Endothelial cell of umbilical vein (primary cell): ENCODE measurements at regions not wholly inside any gene's neighbourhood (a gene's known extent, or its start where the extent isn't known, plus 50 kb on each side); places are given as distances from the start of the nearest gene placed in this dataset.

Source experiments
- BruUV-seq: library from RNA; stranded (reverse); fragments of 400-500 nt; replicated peaks from 2 replicates; lab custom pipeline; 2021; lab: Mats Ljungman, UMichigan
- CTCF ChIA-PET: fragments of 300-600, 350-600 bp; sonication (Branson Sonifier 250); formaldehyde crosslinking; loops from one replicate; lab custom pipeline; 2021; ENCODE audit warnings: antibody characterized with exemption, inconsistent platforms; lab: Charles Lee
- POLR2A ChIA-PET: fragments of 300-600, 350-600 bp; sonication (Branson Sonifier 250); formaldehyde crosslinking; loops from one replicate; lab custom pipeline; 2021; ENCODE audit warnings: antibody characterized with exemption, inconsistent platforms; lab: Charles Lee
- DNase-seq: peaks from one replicate; pipeline ENCODE4 v3.0.0-alpha.2; 2011; ENCODE audit warnings: low read depth, low spot score
- FAIRE-seq: peaks from 2 replicates; lab custom pipeline; 2011; peaks lifted over from hg19 to GRCh38; lab: Jason Lieb, UNC
- H2AFZ ChIP-seq: 2 replicates; pipeline ENCODE4 v1.6.0; 2012; ENCODE audit warnings: low read depth, low read length, control low read depth, inconsistent platforms
- H3K27ac ChIP-seq: 2 replicates; pipeline ENCODE4 v1.5.1; 2011; ENCODE audit warnings: low read depth, mild to moderate bottlenecking, control low read depth, low read length, moderate library complexity; ENCODE audit not compliant: insufficient read depth
- H3K27me3 ChIP-seq, 2 experiments: 2 replicates each; pipeline versions ENCODE4 v1.6.0 to v1.6.1; 2011; ENCODE audit warnings: low read length in 2 of 2, mixed read lengths in 1 of 2; ENCODE audit not compliant: control insufficient read depth in 2 of 2, insufficient read depth in 2 of 2
- H3K36me3 ChIP-seq, 2 experiments: 2 replicates in 1 of 2; 3 replicates in 1 of 2; pipeline ENCODE4 v1.5.1; 2011; ENCODE audit warnings: low read length in 2 of 2, mild to moderate bottlenecking in 1 of 2, moderate library complexity in 1 of 2; ENCODE audit not compliant: control insufficient read depth in 2 of 2, insufficient read depth in 2 of 2; ENCODE audit errors: extremely low read depth in 1 of 2
- H3K4me1 ChIP-seq: 3 replicates; pipeline ENCODE4 v1.5.1; 2011; ENCODE audit warnings: mild to moderate bottlenecking, low read length; ENCODE audit not compliant: control insufficient read depth, insufficient read depth; ENCODE audit errors: extremely low read depth
- H3K4me2 ChIP-seq: 2 replicates; pipeline ENCODE4 v1.6.1; 2011; ENCODE audit warnings: low read length, control low read depth, mixed read lengths; ENCODE audit not compliant: insufficient read depth
- H3K4me3 ChIP-seq, 3 experiments: fragments of 200-600 bp in 1 of 3; sonication (generic), shearing (Covaris generic) in 1 of 3; replicated peaks in 1 of 3; 2 replicates each; pipeline ENCODE4 v1.5.1; 2011 to 2016; ENCODE audit warnings: control low read depth in 3 of 3, low read length in 3 of 3, mild to moderate bottlenecking in 2 of 3, inconsistent platforms in 1 of 3, low read depth in 1 of 3, moderate library complexity in 1 of 3; ENCODE audit not compliant: insufficient read depth in 1 of 3
- H3K79me2 ChIP-seq: 2 replicates; pipeline ENCODE4 v1.6.0; 2012; ENCODE audit warnings: low read length, inconsistent platforms; ENCODE audit not compliant: control insufficient read depth, insufficient read depth
- H3K9ac ChIP-seq: replicated peaks from 2 replicates; pipeline ENCODE3; 2011; ENCODE audit warnings: low read length, control low read depth; ENCODE audit not compliant: insufficient read depth; ENCODE audit errors: extremely low read depth
- H3K9me1 ChIP-seq: replicated peaks from 3 replicates; pipeline ENCODE4 v1.6.0; 2011; ENCODE audit warnings: mild to moderate bottlenecking, low read length; ENCODE audit not compliant: control insufficient read depth, insufficient read depth; ENCODE audit errors: extremely low read depth
- H3K9me3 ChIP-seq: replicated peaks from 2 replicates; pipeline ENCODE4 v1.5.1; 2012; ENCODE audit warnings: low read length, inconsistent platforms; ENCODE audit not compliant: control insufficient read depth, insufficient read depth
- H4K20me1 ChIP-seq: replicated peaks from 2 replicates; pipeline ENCODE3; 2011; ENCODE audit warnings: mild to moderate bottlenecking, low read length; ENCODE audit not compliant: control insufficient read depth, insufficient read depth; ENCODE audit errors: extremely low read depth
- EZH2 ChIP-seq: IDR thresholded peaks from 2 replicates; pipeline ENCODE4 v1.6.1; 2012; ENCODE audit warnings: borderline replicate concordance, low read depth, mild to moderate bottlenecking, moderate library complexity, low read length, inconsistent platforms; ENCODE audit not compliant: severe bottlenecking
- FOS ChIP-seq: IDR thresholded peaks from 2 replicates; pipeline ENCODE4 v1.6.1; 2011; ENCODE audit warnings: mild to moderate bottlenecking, low read length, moderate library complexity, borderline replicate concordance; ENCODE audit not compliant: insufficient read depth
- GATA2 ChIP-seq: IDR thresholded peaks from 2 replicates; pipeline ENCODE4 v1.7.0; 2011; ENCODE audit warnings: low read depth, mild to moderate bottlenecking, moderate library complexity, mixed read lengths, low read length; ENCODE audit not compliant: insufficient read length, insufficient read depth
- JUN ChIP-seq: IDR thresholded peaks from 2 replicates; pipeline ENCODE4 v1.6.1; 2011; ENCODE audit warnings: borderline replicate concordance, low read depth; ENCODE audit not compliant: insufficient read length, insufficient read depth
- MYC ChIP-seq: IDR thresholded peaks from one replicate; pipeline ENCODE4 v1.6.1; 2011; ENCODE audit warnings: mild to moderate bottlenecking, low read depth, low read length
- POLR2A ChIP-seq: IDR thresholded peaks from 2 replicates; pipeline ENCODE4 v1.6.1; 2012; ENCODE audit warnings: low read depth, mild to moderate bottlenecking, control low read depth, low read length
- POLR2AphosphoS5 ChIP-seq: IDR thresholded peaks from 2 replicates; pipeline ENCODE4 v1.6.1; 2012; ENCODE audit warnings: low read depth, mild to moderate bottlenecking, control low read depth, low read length, moderate library complexity; ENCODE audit not compliant: insufficient read depth
- dilution Hi-C: fragments of 300-500 bp; cut with MboI; formaldehyde crosslinking; loops from one replicate; pipeline ENCODE4 v1.15.0; 2019; ENCODE audit warnings: low sequenced_read_pairs; ENCODE audit not compliant: extremely low pct_ligation_motif_present
- intact Hi-C: fragments of 100-400 bp; cut with micrococcal nuclease; formaldehyde crosslinking; loops from one replicate; pipeline ENCODE4 v1.10.0; 2022
- TF ChIP-seq, protein P1 (sequence below): IDR thresholded peaks from 2 replicates; pipeline ENCODE4 v1.6.1; 2011; ENCODE audit not compliant: insufficient read depth, insufficient read length
- TF ChIP-seq, protein P2 (sequence below), 2 donors: IDR thresholded peaks; 1 replicate in 1 of 2; 2 replicates in 1 of 2; pipeline ENCODE4 v1.5.1; 2011; ENCODE audit warnings: low read length in 2 of 2, mild to moderate bottlenecking in 2 of 2, moderate library complexity in 2 of 2, control low read depth in 1 of 2, inconsistent platforms in 1 of 2, low read depth in 1 of 2; ENCODE audit not compliant: insufficient read depth in 1 of 2; ENCODE audit errors: extremely low read depth in 1 of 2

DNA sequence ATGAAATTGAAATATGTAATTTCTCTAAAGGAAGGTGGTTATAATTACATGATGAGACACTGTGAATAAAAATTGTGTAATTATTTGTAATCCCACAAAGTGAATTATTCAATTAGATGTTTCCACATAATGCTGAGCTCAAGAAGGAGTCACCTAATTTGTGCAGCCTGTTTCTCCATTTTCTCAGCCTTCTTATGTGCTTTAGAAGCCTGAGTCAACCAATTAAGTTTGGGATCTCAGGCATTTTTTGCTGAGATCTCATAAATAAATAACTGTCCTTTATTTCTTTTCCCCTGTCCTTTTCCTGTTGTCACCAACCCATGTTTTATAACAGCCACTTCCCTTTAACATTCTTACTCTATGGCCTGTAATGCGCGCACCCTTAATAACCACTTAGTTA is 506.5 kb upstream of the SEMA3D start:
- no peaks in the 10 kb centered on the region for H3K79me2 ChIP-seq
- no peaks in the 10 kb centered on the region for H4K20me1 ChIP-seq
- H3K9me3 ChIP-seq, result no peaks in the 10 kb centered on the region
- no peak overlapping the region for H3K9ac ChIP-seq
- CTCF ChIA-PET, result no interaction called here
- DNase-seq, result no peak
- dilution Hi-C loops (no loop called here), intact Hi-C loops (no loop called here)
- no peaks in the 10 kb centered on the region for H3K9me1 ChIP-seq
- H3K4me2 ChIP-seq, result no peak overlapping the region
- no peaks in the 10 kb centered on the region for H3K4me1 ChIP-seq
- no peak overlapping the region for H3K4me3 ChIP-seq
- H3K36me3 ChIP-seq, result no peaks in the 10 kb centered on the region
- H3K27ac ChIP-seq, result no peak overlapping the region
- TF ChIP-seq JUN, result no peak
- no peak for TF ChIP-seq GATA2
- TF ChIP-seq EZH2, result no peak
- TF ChIP-seq MYC, result no peak
- no peak for TF ChIP-seq POLR2AphosphoS5
- TF ChIP-seq FOS, result no peak
- TF ChIP-seq POLR2A, result no peak
- TF ChIP-seq, protein P1, sequence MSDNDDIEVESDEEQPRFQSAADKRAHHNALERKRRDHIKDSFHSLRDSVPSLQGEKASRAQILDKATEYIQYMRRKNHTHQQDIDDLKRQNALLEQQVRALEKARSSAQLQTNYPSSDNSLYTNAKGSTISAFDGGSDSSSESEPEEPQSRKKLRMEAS, result no peak
- TF ChIP-seq, protein P2, sequence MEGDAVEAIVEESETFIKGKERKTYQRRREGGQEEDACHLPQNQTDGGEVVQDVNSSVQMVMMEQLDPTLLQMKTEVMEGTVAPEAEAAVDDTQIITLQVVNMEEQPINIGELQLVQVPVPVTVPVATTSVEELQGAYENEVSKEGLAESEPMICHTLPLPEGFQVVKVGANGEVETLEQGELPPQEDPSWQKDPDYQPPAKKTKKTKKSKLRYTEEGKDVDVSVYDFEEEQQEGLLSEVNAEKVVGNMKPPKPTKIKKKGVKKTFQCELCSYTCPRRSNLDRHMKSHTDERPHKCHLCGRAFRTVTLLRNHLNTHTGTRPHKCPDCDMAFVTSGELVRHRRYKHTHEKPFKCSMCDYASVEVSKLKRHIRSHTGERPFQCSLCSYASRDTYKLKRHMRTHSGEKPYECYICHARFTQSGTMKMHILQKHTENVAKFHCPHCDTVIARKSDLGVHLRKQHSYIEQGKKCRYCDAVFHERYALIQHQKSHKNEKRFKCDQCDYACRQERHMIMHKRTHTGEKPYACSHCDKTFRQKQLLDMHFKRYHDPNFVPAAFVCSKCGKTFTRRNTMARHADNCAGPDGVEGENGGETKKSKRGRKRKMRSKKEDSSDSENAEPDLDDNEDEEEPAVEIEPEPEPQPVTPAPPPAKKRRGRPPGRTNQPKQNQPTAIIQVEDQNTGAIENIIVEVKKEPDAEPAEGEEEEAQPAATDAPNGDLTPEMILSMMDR (IDR thresholded peaks at IDR 0.05; ENCODE audit: extremely low read depth in 1 of 2, insufficient read depth in 1 of 2, low read depth in 1 of 2, low read length in 2 of 2), result no peak
- no peak for FAIRE-seq
- POLR2A ChIA-PET, result no interaction called here
- H2AFZ ChIP-seq, result no peak overlapping the region
- H3K27me3 ChIP-seq, result no peaks in the 10 kb centered on the region
- no TSS peak for BruUV-seq
